Right lobe of liver (tissue), 4 donors: ENCODE measurements at regions not wholly inside any gene's neighbourhood (a gene's known extent, or its start where the extent isn't known, plus 50 kb on each side); places are given as distances from the start of the nearest gene placed in this dataset.

Source experiments
- POLR2A ChIP-seq: fragments of 450-650 bp; IDR thresholded peaks from one replicate; pipeline ENCODE4 v1.6.1; 2017; ENCODE audit warnings: antibody characterized with exemption, mild to moderate bottlenecking
- TF ChIP-seq, protein P1 (sequence below), 4 donors: fragments of 200-600 bp in 3 of 4; fragments of 450-650 bp in 1 of 4; IDR thresholded peaks; one replicate each; pipeline versions ENCODE4 v1.5.1 to v1.8.0; 2016 to 2022; ENCODE audit warnings: antibody characterized with exemption in 4 of 4, mild to moderate bottlenecking in 2 of 4
- donor health status: DM: no; HTN: no; CAD: no.
- donor health status: DM: no; HTN: no; CAD: no.
- donor health status: DM: no; HTN: yes; CAD: no.

DNA sequence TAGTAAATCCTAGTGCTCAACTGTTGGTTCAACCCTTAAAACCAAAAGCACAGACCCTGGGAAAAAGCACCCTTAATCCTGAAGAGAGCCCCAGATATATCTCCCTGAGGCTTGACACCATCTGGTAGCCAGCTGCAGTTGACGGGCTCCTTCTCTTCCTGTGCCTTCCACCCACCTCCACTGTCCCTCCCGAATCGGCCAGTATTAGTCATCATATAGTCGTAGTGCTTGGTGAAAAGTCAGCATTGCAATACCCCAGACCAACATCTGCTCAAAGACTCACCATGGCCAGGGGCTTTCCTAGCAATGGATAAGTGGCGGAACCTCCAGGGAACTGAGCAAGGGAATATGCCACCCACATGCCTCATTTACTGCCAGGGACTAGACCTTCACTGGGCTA is 125.6 kb upstream of the CRBN start:
- TF ChIP-seq POLR2A, result no peak
- TF ChIP-seq, protein P1, sequence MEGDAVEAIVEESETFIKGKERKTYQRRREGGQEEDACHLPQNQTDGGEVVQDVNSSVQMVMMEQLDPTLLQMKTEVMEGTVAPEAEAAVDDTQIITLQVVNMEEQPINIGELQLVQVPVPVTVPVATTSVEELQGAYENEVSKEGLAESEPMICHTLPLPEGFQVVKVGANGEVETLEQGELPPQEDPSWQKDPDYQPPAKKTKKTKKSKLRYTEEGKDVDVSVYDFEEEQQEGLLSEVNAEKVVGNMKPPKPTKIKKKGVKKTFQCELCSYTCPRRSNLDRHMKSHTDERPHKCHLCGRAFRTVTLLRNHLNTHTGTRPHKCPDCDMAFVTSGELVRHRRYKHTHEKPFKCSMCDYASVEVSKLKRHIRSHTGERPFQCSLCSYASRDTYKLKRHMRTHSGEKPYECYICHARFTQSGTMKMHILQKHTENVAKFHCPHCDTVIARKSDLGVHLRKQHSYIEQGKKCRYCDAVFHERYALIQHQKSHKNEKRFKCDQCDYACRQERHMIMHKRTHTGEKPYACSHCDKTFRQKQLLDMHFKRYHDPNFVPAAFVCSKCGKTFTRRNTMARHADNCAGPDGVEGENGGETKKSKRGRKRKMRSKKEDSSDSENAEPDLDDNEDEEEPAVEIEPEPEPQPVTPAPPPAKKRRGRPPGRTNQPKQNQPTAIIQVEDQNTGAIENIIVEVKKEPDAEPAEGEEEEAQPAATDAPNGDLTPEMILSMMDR (IDR thresholded peaks at IDR 0.05), result no peak
